Neural cell (in vitro differentiated cells): ENCODE measurements at regions not wholly inside any gene's neighbourhood (a gene's known extent, or its start where the extent isn't known, plus 50 kb on each side); places are given as distances from the start of the nearest gene placed in this dataset.

ENCODE experiments used
- H2AFZ ChIP-seq: fragments of 200-600, 300-800 bp; sonication (generic), shearing (Covaris generic); 2 replicates; pipeline ENCODE4 v1.6.0; 2014; ENCODE audit warnings: low read depth, mild to moderate bottlenecking, antibody characterized with exemption, low read length, moderate library complexity
- H3F3A ChIP-seq: fragments of 200-600 bp; shearing (Covaris generic); 2 replicates; pipeline ENCODE4 v1.6.1; 2016; ENCODE audit warnings: mild to moderate bottlenecking, moderate library complexity, mixed read lengths, antibody characterized with exemption, low read length; ENCODE audit not compliant: insufficient read depth, poor library complexity, severe bottlenecking
- H3K27ac ChIP-seq: fragments of 200-600, 300-800 bp; sonication (generic), shearing (Covaris generic); 2 replicates; pipeline ENCODE4 v1.5.1; 2014; ENCODE audit warnings: mild to moderate bottlenecking, low read length, moderate library complexity
- H3K27me3 ChIP-seq: fragments of 300-800, 200-600 bp; sonication (generic), shearing (Covaris generic); 2 replicates; pipeline ENCODE4 v1.6.0; 2014; ENCODE audit warnings: mild to moderate bottlenecking, low read depth, low read length, moderate library complexity; ENCODE audit not compliant: insufficient read depth
- H3K36me3 ChIP-seq: fragments of 300-800, 200-600 bp; sonication (generic), shearing (Covaris generic); 2 replicates; pipeline ENCODE4 v1.5.1; 2014; ENCODE audit warnings: mild to moderate bottlenecking, antibody characterized with exemption, low read length, moderate library complexity; ENCODE audit not compliant: insufficient read depth
- H3K4me2 ChIP-seq: fragments of 300-800, 200-600 bp; sonication (generic), shearing (Covaris generic); 2 replicates; pipeline ENCODE4 v1.6.0; 2014; ENCODE audit warnings: mild to moderate bottlenecking, low read length
- H3K4me3 ChIP-seq: fragments of 300-800, 200-600 bp; sonication (generic), shearing (Covaris generic); 2 replicates; pipeline ENCODE4 v1.5.1; 2014; ENCODE audit warnings: mild to moderate bottlenecking, low read length, moderate library complexity
- H3K79me2 ChIP-seq: fragments of 200-600 bp; shearing (Covaris generic); replicated peaks from 2 replicates; pipeline ENCODE4 v1.6.0; 2014; ENCODE audit warnings: mild to moderate bottlenecking, low read length, moderate library complexity; ENCODE audit not compliant: insufficient read depth
- H3K9ac ChIP-seq: fragments of 300-800, 200-600 bp; sonication (generic), shearing (Covaris generic); 2 replicates; pipeline ENCODE4 v1.6.1; 2016; ENCODE audit warnings: mild to moderate bottlenecking, low read length, mixed read lengths
- H3K9me2 ChIP-seq: fragments of 200-600 bp; shearing (Covaris generic); 2 replicates; pipeline ENCODE4 v1.6.1; 2016; ENCODE audit warnings: mild to moderate bottlenecking, low read length, mixed read lengths; ENCODE audit not compliant: insufficient read depth
- H3K9me3 ChIP-seq: fragments of 200-600, 300-800 bp; sonication (generic), shearing (Covaris generic); 2 replicates; pipeline ENCODE4 v1.6.1; 2016; ENCODE audit warnings: mild to moderate bottlenecking, mixed run types, low read length, moderate library complexity, mixed read lengths
- H4K20me1 ChIP-seq: fragments of 200-600 bp; shearing (Covaris generic); 2 replicates; pipeline ENCODE4 v1.6.1; 2016; ENCODE audit warnings: mild to moderate bottlenecking, mixed run types; ENCODE audit not compliant: insufficient read depth
- CTCF ChIP-seq: fragments of 450-650 bp; IDR thresholded peaks from 2 replicates; pipeline ENCODE4 v1.5.1; 2014; ENCODE audit warnings: antibody characterized with exemption, mild to moderate bottlenecking, moderate library complexity; ENCODE audit not compliant: poor library complexity, severe bottlenecking
- EP300 ChIP-seq: fragments of 450-650 bp; conservative IDR thresholded peaks from 2 replicates; pipeline ENCODE4 v1.6.1; 2014; ENCODE audit warnings: antibody characterized with exemption, mild to moderate bottlenecking, moderate library complexity; ENCODE audit not compliant: poor library complexity, severe bottlenecking
- EZH2 ChIP-seq: fragments of 200-600, 300-800 bp; shearing (Covaris generic), sonication (generic); IDR thresholded peaks from 2 replicates; pipeline ENCODE4 v1.6.1; 2014; ENCODE audit warnings: antibody characterized with exemption, low read length, borderline replicate concordance, mild to moderate bottlenecking; ENCODE audit not compliant: insufficient read depth, poor library complexity, severe bottlenecking
- MXI1 ChIP-seq: fragments of 450-650 bp; conservative IDR thresholded peaks from 2 replicates; pipeline ENCODE4 v1.6.1; 2014; ENCODE audit warnings: antibody characterized with exemption, mild to moderate bottlenecking; ENCODE audit not compliant: poor library complexity, severe bottlenecking
- REST ChIP-seq: IDR thresholded peaks from 2 replicates; pipeline ENCODE4 v1.6.1; 2012; ENCODE audit warnings: borderline replicate concordance

- Histone ChIP-seq H3K9ac (no peak overlapping the region), H3K4me3 (no peak overlapping the region), H2AFZ (peak overlapping the region; percentile 25), H3K9me3 (no peaks in the 10 kb centered on the region), H3K4me2 (peak overlapping the region; percentile 31), H3F3A (no peaks in the 10 kb centered on the region), H3K36me3 (no peaks in the 10 kb centered on the region), H4K20me1 (no peaks in the 10 kb centered on the region), H3K27me3 (no peaks in the 10 kb centered on the region), H3K9me2 (no peaks in the 10 kb centered on the region), H3K79me2 (no peaks in the 10 kb centered on the region), H3K27ac (peak overlapping the region; percentile 28)
- no peak for TF ChIP-seq EP300
- peak; percentile 63 for TF ChIP-seq REST
- no peak for TF ChIP-seq CTCF
- no peak for TF ChIP-seq MXI1
- no peak for TF ChIP-seq EZH2
These were observed 57.9 kb upstream of the SPHKAP start for GRCh38 chr2:228239207-228239906.
